22Rv1 (cell line): ENCODE measurements at regions not wholly inside any gene's neighbourhood (a gene's known extent, or its start where the extent isn't known, plus 50 kb on each side); places are given as distances from the start of the nearest gene placed in this dataset.

Experiments used
- ZFX ChIP-seq: fragments of 450-650 bp; IDR thresholded peaks from 2 replicates; pipeline ENCODE4 v1.6.1; 2017; ENCODE audit warnings: antibody characterized with exemption, borderline replicate concordance
- TF ChIP-seq, protein P1 (sequence below): fragments of 450-650 bp; IDR thresholded peaks from 2 replicates; pipeline ENCODE4 v1.5.1; 2017; ENCODE audit warnings: mild to moderate bottlenecking

DNA sequence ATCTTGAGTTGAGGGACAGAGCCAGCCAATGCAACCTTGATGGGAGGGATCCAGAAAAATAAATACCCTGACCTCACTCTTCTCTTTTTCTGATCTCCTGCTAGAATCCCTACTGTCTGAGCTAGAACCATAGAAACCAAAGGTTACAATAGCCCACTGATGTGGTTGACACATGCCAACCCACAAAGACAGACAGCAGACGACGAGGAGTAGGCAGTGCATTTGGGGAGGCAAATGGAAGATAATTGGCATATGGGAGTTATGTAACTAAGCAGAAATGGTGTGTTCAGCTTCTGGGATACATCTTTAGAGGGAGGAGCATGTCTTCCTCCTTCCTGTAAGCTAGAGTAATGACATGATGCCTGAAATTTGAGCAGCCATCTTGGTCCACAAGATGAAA is 171.7 kb upstream of the FGGY start:
- TF ChIP-seq, protein P1, sequence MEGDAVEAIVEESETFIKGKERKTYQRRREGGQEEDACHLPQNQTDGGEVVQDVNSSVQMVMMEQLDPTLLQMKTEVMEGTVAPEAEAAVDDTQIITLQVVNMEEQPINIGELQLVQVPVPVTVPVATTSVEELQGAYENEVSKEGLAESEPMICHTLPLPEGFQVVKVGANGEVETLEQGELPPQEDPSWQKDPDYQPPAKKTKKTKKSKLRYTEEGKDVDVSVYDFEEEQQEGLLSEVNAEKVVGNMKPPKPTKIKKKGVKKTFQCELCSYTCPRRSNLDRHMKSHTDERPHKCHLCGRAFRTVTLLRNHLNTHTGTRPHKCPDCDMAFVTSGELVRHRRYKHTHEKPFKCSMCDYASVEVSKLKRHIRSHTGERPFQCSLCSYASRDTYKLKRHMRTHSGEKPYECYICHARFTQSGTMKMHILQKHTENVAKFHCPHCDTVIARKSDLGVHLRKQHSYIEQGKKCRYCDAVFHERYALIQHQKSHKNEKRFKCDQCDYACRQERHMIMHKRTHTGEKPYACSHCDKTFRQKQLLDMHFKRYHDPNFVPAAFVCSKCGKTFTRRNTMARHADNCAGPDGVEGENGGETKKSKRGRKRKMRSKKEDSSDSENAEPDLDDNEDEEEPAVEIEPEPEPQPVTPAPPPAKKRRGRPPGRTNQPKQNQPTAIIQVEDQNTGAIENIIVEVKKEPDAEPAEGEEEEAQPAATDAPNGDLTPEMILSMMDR = no peak
- TF ChIP-seq ZFX = no peak
